Ammon's horn (tissue), 1 donor: ENCODE measurements at regions not wholly inside any gene's neighbourhood (a gene's known extent, or its start where the extent isn't known, plus 50 kb on each side); places are given as distances from the start of the nearest gene placed in this dataset.
"Not testable (repeated sequence)": the region's sequence is repeated elsewhere in the genome, so short reads cannot be mapped to it uniquely, and the experiment has no call there.

Experiments used
- DNase-seq: peaks from one replicate; pipeline ENCODE4 v3.0.0-alpha.2; 2016; ENCODE audit warnings: low spot score

GRCh38 chr6:78589436-78589835 is 277.9 kb upstream of the IRAK1BP1 start:
- DNase-seq: no peak

DNA sequence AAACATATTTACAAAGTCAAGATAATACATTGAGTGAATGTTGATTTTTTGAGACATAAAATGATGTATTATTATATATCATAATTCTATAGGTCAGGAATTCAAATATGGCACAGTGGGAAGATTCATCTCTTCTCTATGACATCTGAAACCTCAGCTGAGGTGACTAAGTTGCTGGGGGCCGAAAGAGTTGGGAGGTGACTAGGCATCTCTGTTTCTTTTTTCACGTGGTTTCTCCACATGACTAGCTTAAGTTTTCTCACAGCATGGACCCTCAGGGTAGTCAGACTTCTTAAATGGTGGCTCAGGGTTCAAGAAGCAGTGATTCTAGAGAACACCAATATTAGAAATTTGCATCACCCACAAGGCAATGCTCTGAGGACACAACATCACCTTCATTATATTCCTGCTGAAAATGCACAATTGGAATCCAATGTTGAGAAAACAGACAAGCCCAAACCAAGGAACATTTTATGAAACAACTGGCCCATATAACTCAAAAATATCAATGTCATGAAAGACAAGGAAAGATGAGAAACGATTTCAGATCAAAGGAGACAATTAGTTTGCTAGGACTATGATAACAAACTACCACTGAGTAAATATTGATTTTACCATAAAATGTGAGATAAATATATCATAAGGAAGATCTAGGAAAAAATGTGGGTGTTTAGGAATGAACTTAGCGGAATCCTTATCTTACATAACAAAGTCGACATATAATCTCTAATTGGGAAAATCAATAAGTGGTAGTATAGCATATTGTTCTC is 273.3 kb upstream of the IRAK1BP1 start:
- DNase-seq: no peak

DNA sequence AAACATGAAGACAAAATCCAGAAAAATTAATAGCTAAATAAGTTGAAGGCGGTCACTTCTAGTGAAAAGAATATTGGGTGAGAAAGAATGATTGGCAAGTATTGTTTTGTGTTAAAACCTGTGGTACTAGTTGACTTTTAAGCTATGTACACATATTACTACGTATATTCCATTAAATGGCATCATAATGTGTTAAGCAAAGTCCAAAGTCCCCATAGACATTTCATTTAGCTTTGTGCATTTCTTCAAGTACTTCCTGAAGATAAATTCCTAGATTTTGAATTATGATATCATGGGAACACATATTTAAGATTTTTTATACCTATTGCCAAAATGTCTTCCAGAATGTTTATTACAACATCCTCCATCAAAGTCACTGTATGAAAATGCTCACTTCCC is 272.7 kb upstream of the IRAK1BP1 start:
- DNase-seq: no peak

DNA sequence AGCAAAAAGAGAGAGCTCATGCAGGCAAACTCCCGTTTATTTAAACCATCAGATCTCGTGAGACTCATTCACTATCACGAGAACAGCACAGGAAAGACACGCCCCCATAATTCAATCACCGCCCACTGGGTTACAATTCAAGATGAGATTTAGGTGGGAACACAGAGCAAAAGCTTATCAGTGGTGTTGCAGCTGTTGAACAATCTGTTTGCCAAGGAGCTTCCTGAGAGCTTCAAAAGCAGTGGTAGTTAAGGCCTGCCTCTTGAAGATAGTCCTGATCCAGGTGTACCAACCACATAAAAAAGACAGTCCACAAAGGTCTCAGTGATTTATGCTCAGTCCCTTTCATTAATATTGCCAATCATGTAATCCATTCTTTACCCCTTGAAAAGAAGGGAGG is 269.4 kb upstream of the IRAK1BP1 start:
- DNase-seq: no peak

DNA sequence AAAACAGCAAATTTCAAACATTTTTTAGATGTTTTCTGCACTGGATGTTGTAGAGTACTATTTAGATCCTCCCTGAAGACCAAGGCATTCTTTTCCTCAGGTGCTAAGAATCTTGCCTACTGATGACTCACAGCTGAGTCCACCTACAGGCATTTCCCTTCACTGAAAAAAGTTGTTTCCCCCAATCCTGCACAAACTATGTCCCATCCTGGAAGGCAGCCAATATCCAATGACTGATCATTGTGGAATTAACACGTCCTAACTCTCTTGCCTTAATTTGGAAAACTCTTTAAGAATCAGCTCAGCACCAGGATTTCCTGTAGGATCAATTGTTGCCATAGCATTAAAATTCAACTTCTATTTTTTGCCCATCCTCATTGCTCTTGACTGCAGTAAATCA is 268.4 kb upstream of the IRAK1BP1 start:
- no peak for DNase-seq

DNA sequence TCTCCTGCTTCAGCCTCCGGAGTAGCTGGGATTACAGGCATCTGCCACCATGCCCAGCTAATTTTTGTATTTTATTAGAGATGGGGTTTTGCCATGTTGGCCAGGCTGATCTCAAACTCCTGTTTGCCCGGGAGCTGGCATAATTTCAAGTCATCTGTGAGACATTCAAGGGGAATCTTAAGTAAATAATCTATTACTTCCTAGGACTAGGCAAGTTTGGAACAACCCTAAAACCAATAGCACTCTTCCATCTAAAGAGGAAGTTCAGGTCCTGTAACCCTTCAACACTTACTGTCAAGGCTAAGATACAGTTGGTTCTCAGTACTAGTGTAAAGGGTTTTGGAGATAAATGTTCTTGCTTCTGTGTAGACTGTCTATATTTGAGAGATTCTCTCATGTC is 267.8 kb upstream of the IRAK1BP1 start:
- DNase-seq: no peak

DNA sequence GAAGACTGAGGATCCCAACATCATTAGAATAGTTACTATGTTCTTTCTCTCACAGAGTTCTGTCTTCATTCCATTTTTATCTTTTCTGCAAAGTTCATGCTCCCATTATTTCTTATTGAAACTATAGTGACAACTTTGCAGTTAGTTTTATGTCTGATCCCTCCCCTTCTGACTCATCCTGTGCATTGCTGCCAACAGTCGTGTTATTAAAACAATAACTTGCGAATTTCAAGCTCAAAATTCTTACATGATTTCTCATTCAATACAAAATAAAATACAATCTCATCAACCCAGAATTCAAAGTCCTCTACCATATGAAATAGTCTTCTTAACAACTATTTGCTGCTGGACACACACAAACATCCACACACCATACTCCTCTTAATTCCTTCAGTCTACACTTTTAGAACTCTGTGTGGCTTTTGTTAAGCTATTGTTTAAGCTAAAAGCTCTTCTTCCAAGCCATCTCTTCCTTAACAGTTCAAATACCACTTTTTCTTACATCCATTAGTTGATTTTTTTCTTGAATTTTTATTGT is 261.4 kb upstream of the IRAK1BP1 start:
- DNase-seq: no peak

DNA sequence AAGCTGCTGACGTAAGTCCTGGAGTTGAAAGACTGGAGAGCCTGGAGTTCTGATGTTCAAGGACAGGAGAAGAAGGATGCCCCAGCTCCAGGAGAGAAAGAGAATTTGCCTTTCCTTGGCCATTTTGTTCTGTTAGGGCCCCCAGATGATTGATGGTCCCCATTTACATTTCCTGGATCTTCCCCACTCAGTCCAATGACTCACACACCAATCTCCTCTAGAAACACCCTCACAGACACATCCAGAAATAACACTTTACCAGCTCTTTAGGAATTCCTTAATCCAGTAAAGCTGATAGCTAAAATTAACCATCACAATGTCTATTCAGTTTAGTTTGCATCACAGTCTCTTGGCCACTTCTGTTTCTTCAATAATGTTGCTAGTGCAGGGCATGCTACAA is 260.2 kb upstream of the IRAK1BP1 start:
- DNase-seq: no peak

DNA sequence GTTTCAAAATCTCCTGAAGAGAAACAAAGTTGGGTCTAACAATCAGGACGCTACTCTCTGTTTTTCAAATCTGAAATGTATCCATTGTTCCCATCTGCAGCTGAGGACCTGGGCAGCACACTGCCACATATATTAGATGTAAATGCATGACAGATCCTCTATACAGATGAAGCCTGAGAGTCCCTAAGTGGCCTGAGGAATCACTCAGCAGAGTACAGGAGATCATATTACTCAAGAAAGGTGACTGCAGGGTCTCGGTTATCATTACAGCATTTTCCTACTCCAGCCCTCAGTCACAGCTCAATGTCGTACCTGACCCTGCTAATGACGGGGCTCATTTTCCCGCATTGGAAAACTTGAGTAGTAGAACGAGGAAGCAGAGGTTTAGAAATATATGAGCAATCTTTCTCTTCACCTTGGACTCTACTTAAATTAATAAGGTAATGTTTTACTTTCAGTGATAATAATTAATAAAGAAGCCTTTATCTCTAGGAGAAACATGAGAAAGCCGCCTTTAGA is 256.2 kb upstream of the IRAK1BP1 start:
- no peak for DNase-seq

DNA sequence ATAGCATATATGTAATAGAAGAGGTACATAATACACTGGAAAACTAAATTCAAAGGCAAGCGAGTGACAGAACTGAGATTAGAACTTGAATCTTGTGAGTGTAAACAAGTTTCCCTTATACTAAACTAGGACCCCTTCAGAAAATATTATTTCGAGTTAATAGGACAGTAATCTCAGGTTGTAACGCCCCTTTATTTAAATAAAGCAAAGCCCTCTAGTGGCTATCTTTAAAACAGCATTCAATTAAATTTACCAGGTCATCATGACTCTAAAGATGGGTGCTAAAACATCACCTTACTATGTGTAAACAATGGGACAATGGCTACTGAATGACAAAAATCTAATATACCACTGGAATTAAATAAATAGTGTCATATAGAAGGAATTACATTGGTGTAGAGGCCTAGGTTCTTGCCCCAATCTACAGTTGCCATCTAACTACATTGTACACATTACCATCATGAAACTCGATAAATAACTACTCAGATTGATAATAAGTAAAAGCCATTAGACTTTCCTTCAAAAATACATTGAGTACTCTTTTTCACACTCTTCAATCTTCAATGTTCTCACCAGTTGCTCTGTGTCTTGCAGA is 255.4 kb upstream of the IRAK1BP1 start:
- no peak for DNase-seq

DNA sequence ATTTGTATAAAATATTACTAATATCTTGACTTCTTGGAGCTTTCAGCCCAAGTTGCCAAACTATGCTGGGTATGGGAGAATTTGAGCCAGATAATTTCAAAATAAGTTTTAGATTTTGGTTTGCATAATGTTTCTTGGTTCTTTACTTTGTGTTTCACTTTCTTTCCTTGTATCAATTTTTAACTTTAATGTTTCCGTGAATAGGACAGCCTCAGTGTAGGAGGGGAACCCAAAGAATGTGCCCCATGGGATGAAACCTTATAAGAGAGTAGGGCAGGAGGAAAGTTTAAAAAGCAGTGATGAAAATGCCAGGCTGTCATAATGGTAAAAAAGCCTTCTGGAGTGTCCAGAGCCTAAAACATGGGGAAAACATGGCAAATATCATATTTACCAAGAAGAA is 252.4 kb upstream of the IRAK1BP1 start:
- DNase-seq: no peak

GRCh38 chr6:78615430-78615904 is 251.9 kb upstream of the IRAK1BP1 start:
- DNase-seq: no peak

- DNase-seq: no peak
Observed at GRCh38 chr6:78618970-78619369, 248.4 kb upstream of the IRAK1BP1 start.

DNA sequence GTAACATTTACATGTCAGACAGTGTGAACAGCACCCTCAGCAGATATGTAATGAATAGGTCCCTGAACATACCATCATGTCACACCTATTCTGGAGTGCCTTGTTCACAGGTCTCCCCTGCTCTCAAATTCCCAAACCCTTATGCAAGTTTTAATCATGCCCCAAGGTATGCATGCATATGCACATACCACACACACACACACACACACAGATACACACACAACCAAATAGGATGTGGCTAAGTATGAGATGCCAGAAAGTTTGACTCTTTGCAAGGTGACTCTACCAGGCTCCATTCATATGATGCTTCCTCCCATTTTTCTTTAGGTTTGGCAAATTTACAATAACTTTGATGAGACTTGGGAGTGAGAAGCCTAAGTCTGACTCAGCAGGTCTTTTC is 243.8 kb upstream of the IRAK1BP1 start:
- no peak for DNase-seq

DNA sequence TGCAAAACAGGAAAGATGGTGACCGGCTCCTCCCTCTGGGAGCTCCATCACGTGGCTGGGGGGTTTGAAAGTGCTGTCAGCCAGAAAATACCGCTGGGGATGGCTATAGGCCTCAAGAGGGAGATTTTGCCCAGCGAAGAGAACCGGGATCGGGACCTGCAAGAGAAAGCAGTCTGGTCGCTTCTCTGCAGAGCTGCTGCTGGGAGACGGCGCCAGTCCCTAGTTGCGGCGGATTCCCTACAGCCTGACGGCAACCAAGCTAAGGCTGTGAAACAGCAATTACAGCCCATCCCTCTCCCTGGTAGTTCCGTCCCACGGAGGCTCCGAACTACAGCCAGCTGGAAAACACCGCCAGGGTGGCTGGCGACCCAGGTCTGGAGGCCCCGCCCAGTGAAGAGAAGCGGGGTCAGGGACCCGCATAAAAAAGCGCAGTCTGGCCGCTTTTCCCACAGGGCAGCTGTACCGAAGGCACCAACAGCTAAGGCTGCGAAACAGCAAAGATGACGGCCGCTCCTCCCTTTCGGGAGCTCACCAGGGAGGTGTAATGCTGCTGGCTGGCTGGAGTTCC is 238.1 kb upstream of the IRAK1BP1 start:
- DNase-seq: peak; percentile 31

DNA sequence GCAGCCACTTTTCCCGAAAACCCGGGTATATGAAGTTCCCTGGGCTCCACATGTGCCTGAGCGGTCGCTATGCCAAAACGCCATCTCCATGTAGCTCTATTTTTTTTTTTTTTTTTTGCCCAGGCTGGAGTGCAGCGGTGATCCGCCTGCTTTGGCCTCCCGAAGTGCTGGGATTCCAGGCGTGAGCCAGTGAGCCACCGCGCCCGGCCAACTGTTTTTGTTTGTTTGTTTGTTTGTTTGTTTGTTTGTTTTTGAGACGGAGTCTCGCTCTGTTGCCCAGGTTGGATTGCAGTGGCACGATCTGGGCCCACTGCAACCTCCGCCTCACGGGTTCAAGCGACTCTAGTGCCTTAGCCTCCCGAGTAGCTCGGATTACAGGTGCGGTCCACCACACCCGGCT is 237.5 kb upstream of the IRAK1BP1 start:
- no peak for DNase-seq

- DNase-seq: no peak
Observed at GRCh38 chr6:78631976-78632375, 235.4 kb upstream of the IRAK1BP1 start.

DNA sequence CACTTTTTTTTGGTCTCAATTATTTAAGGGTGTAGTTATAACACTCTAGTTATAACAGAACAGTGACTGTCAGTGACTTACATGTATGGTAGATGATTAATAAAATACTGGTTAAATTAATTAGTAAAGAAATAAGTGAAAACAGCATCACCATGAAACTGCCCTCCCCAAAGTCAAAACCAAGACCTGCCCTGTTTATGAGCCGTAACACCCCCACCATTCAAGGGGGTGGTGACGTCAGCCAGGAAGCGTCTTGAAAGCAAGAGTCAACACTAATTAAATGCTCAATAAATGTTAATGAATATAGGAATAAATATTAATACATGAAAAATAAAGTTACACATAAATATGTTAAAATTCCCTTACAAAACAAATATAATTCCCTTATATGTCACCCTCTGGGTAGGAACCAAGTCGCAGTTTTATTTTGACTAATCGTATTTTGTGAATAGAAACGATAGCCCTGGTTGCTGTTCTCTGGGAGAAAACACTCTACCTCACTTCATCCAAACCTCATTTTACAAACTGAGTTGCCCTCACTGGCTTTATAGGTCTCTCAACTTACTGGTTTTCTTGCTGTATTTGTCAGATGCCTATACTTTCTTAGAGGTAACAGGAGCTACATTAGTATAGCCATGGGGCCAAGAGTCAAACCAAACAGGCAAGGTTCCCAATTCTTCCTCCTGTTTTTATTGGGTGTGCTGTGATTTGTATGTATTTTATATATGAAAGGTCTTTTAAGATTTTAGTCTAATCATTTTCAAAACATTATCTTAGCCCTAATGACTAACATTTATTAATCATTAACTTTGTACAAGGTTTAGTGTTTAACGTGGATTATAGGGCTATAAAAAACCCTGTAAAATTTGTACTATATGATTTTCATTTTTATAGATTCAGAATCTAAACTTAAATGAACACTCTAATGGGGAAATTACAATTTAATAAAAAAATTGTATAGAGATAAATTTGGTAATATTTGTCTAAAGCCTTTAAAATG is 227.9 kb upstream of the IRAK1BP1 start:
- no peak for DNase-seq

DNA sequence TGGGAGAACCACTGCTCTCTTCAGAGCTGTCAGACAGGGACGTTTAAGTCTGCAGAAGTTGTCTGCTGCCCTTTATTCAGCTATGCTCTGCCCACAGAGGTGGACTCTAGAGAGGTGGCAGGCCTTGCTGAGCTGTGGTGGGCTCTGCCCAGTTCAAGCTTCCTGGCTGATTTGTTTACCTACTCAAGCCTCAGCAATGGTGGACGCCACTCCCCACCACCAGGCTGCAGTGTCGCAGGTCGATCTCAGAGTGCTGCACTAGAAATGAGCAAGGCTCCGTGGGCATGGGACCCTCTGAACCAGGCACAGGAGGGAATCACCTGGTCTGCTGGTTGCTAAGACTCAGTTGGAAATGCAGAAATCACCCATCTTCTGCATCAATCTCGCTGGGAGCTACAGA is 223.4 kb upstream of the IRAK1BP1 start:
- not testable (repeated sequence) for DNase-seq

GRCh38 chr6:78646542-78647415 is 220.6 kb upstream of the IRAK1BP1 start:
- not testable (repeated sequence) for DNase-seq

DNA sequence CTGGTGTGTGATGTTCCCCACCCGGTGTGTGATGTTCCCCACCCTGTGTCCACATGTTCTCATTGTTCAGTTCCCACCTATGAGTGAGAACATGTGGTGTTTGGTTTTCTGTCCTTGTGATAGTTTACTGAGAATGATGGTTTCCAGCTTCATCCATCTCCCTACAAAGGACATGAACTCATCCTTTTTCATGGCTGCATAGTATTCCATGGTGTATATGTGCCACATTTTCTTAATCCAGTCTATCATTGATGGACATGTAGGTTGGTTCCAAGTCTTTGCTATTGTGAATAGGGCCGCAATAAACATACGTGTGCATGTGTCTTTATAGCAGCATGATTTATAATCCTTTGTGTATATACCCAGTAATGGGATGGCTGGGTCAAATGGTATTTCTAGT is 201.5 kb upstream of the IRAK1BP1 start:
- DNase-seq: not testable (repeated sequence)
